ENCODE measurements at regions not wholly inside any gene's neighbourhood (a gene's known extent, or its start where the extent isn't known, plus 50 kb on each side); places are given as distances from the start of the nearest gene placed in this dataset.

- H3K4me3 Mint-ChIP-seq: no peak overlapping the region
- H3K27me3 Mint-ChIP-seq (ENCODE audit: low read depth, poor library complexity): no peaks in the 10 kb centered on the region
- DNase-seq: no peak
- H3K27ac Mint-ChIP-seq: no peak overlapping the region
- TF ChIP-seq CTCF (IDR thresholded peaks at IDR 0.05): no peak
- no peaks in the 10 kb centered on the region for H3K36me3 Mint-ChIP-seq (ENCODE audit: low read depth)
- H3K9me3 Mint-ChIP-seq: no peaks in the 10 kb centered on the region
- no peaks in the 10 kb centered on the region for H3K4me1 Mint-ChIP-seq
Measured at GRCh38 chr2:212618636-212619035, 80.0 kb upstream of the ERBB4 start.

GRCh38 chr2:212610872-212611425 lies 72.3 kb upstream of the ERBB4 start:
- TF ChIP-seq CTCF (IDR thresholded peaks at IDR 0.05): no peak
- no peaks in the 10 kb centered on the region for H3K27me3 Mint-ChIP-seq (ENCODE audit: low read depth, poor library complexity)
- no peaks in the 10 kb centered on the region for H3K9me3 Mint-ChIP-seq
- no peak overlapping the region for H3K27ac Mint-ChIP-seq
- H3K36me3 Mint-ChIP-seq (ENCODE audit: low read depth): no peaks in the 10 kb centered on the region
- H3K4me3 Mint-ChIP-seq: no peak overlapping the region
- peaks cover 5% of the 10 kb centered on the region for H3K4me1 Mint-ChIP-seq
- no peak for DNase-seq

GRCh38 chr2:212609479-212609878 lies 70.9 kb upstream of the ERBB4 start:
- no peaks in the 10 kb centered on the region for H3K27me3 Mint-ChIP-seq (ENCODE audit: low read depth, poor library complexity)
- TF ChIP-seq CTCF (IDR thresholded peaks at IDR 0.05): no peak
- peaks cover 5% of the 10 kb centered on the region for H3K4me1 Mint-ChIP-seq
- H3K36me3 Mint-ChIP-seq (ENCODE audit: low read depth): no peaks in the 10 kb centered on the region
- DNase-seq: no peak
- H3K27ac Mint-ChIP-seq: no peak overlapping the region
- H3K9me3 Mint-ChIP-seq: no peaks in the 10 kb centered on the region
- no peak overlapping the region for H3K4me3 Mint-ChIP-seq

GRCh38 chr2:212607080-212607479 lies 68.5 kb upstream of the ERBB4 start:
- H3K4me1 Mint-ChIP-seq: peaks cover 5% of the 10 kb centered on the region

GRCh38 chr2:212606232-212606631 lies 67.6 kb upstream of the ERBB4 start:
- no peaks in the 10 kb centered on the region for H3K27me3 Mint-ChIP-seq (ENCODE audit: low read depth, poor library complexity)
- DNase-seq: no peak
- no peaks in the 10 kb centered on the region for H3K9me3 Mint-ChIP-seq
- no peak overlapping the region for H3K4me3 Mint-ChIP-seq
- H3K27ac Mint-ChIP-seq: no peak overlapping the region
- no peaks in the 10 kb centered on the region for H3K4me1 Mint-ChIP-seq
- no peaks in the 10 kb centered on the region for H3K36me3 Mint-ChIP-seq (ENCODE audit: low read depth)
- TF ChIP-seq CTCF (IDR thresholded peaks at IDR 0.05): no peak

More at GRCh38 chr2:212607080-212607479, 68.5 kb upstream of the ERBB4 start:
- DNase-seq: no peak
- Mint-ChIP-seq H3K9me3 (no peaks in the 10 kb centered on the region), H3K27me3 (ENCODE audit: low read depth, poor library complexity) (no peaks in the 10 kb centered on the region), H3K4me3 (no peak overlapping the region), H3K27ac (no peak overlapping the region), H3K36me3 (ENCODE audit: low read depth) (no peaks in the 10 kb centered on the region)
- TF ChIP-seq CTCF (IDR thresholded peaks at IDR 0.05): no peak

GRCh38 chr2:212596688-212597087 lies 58.1 kb upstream of the ERBB4 start:
- no peak for DNase-seq
- peaks cover 3% of the 10 kb centered on the region for H3K27me3 Mint-ChIP-seq (ENCODE audit: low read depth, poor library complexity)
- no peak overlapping the region for H3K27ac Mint-ChIP-seq
- H3K4me3 Mint-ChIP-seq: no peak overlapping the region
- no peaks in the 10 kb centered on the region for H3K9me3 Mint-ChIP-seq
- no peaks in the 10 kb centered on the region for H3K4me1 Mint-ChIP-seq
- TF ChIP-seq CTCF (IDR thresholded peaks at IDR 0.05): no peak
- H3K36me3 Mint-ChIP-seq (ENCODE audit: low read depth): no peaks in the 10 kb centered on the region

Measured in nephron progenitor cell (in vitro differentiated cells).